HCT116 (cell line): ENCODE measurements at regions not wholly inside any gene's neighbourhood (a gene's known extent, or its start where the extent isn't known, plus 50 kb on each side); places are given as distances from the start of the nearest gene placed in this dataset.

ENCODE experiments used
- CEBPB ChIP-seq: IDR thresholded peaks from 2 replicates; pipeline ENCODE4 v1.6.1; 2012; ENCODE audit warnings: low read depth
- ELF1 ChIP-seq: IDR thresholded peaks from 2 replicates; pipeline ENCODE4 v1.6.1; 2012; ENCODE audit warnings: low read depth, borderline replicate concordance
- EZH2 ChIP-seq: fragments of 200-600 bp; sonication (generic); IDR thresholded peaks from 2 replicates; pipeline ENCODE4 v1.6.1; 2017; ENCODE audit warnings: antibody characterized with exemption, mixed run types
- EZH2phosphoT487 ChIP-seq: fragments of 200-600 bp; IDR thresholded peaks from 2 replicates; pipeline ENCODE4 v1.6.1; 2018; ENCODE audit warnings: antibody characterized with exemption, borderline replicate concordance
- POLR2A ChIP-seq: IDR thresholded peaks from 2 replicates; pipeline ENCODE4 v1.7.0; 2011; ENCODE audit warnings: borderline replicate concordance; ENCODE audit not compliant: insufficient read depth, insufficient read length; ENCODE audit errors: extremely low read depth
- RAD21 ChIP-seq: IDR thresholded peaks from 2 replicates; pipeline ENCODE4 v1.6.1; 2012; ENCODE audit warnings: low read depth, mild to moderate bottlenecking
- SIN3A ChIP-seq: IDR thresholded peaks from 2 replicates; pipeline ENCODE4 v1.6.1; 2012; ENCODE audit warnings: low read depth
- SRF ChIP-seq: IDR thresholded peaks from 2 replicates; pipeline ENCODE4 v1.6.1; 2012; ENCODE audit warnings: low read depth
- ZNF274 ChIP-seq: fragments of 200-500 bp; sonication (Bioruptor generic); IDR thresholded peaks from 2 replicates; pipeline ENCODE4 v1.6.1; 2014; ENCODE audit warnings: mild to moderate bottlenecking, low read depth, low read length, inconsistent platforms
- TF ChIP-seq, protein P1 (sequence below), 3 experiments: fragments of 200-600 bp in 1 of 3; sonication (generic) in 1 of 3; IDR thresholded peaks in 2 of 3; conservative IDR thresholded peaks in 1 of 3; 2 replicates each; pipeline ENCODE4 v1.5.1; 2012 to 2017; ENCODE audit warnings: low read depth in 2 of 3, low read length in 2 of 3, antibody characterized with exemption in 1 of 3, borderline replicate concordance in 1 of 3, control low read depth in 1 of 3, mild to moderate bottlenecking in 1 of 3, mixed read lengths in 1 of 3, mixed run types in 1 of 3, moderate library complexity in 1 of 3; ENCODE audit not compliant: insufficient read depth in 1 of 3
- TF ChIP-seq, protein P2 (sequence below): IDR thresholded peaks from 2 replicates; pipeline ENCODE4 v1.6.1; 2012

DNA sequence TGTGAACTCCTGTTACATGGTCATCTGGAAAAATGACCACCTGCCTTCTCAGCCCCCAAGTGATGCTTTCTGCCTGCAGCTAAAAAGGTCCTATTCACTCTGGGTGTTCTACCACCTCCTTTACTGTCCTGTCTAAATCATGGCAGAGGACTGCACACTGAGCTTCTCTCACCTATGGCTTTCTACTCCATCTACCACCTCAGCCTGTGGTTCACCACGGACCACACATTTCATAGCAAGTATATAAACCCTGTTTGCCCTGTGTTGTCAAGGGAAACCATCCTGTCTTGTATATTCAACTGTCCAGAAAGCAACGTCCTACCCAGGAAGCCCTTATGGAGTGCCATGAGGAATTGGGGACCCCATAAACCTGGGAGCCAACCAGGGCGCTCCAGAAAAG is 167.4 kb upstream of the ITGA1 start:
- TF ChIP-seq, protein P1, sequence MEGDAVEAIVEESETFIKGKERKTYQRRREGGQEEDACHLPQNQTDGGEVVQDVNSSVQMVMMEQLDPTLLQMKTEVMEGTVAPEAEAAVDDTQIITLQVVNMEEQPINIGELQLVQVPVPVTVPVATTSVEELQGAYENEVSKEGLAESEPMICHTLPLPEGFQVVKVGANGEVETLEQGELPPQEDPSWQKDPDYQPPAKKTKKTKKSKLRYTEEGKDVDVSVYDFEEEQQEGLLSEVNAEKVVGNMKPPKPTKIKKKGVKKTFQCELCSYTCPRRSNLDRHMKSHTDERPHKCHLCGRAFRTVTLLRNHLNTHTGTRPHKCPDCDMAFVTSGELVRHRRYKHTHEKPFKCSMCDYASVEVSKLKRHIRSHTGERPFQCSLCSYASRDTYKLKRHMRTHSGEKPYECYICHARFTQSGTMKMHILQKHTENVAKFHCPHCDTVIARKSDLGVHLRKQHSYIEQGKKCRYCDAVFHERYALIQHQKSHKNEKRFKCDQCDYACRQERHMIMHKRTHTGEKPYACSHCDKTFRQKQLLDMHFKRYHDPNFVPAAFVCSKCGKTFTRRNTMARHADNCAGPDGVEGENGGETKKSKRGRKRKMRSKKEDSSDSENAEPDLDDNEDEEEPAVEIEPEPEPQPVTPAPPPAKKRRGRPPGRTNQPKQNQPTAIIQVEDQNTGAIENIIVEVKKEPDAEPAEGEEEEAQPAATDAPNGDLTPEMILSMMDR (IDR thresholded peaks at IDR 0.05 in 2 of 3, conservative IDR thresholded peaks at IDR 0.05 in 1 of 3; ENCODE audit: borderline replicate concordance in 1 of 3, insufficient read depth in 1 of 3, low read depth in 2 of 3, low read length in 2 of 3), result no peak
- TF ChIP-seq SRF (no peak), RAD21 (no peak), EZH2 (no peak), ELF1 (no peak), CEBPB (no peak), EZH2phosphoT487 (no peak), ZNF274 (no peak), SIN3A (no peak), POLR2A (no peak)
- TF ChIP-seq, protein P2, sequence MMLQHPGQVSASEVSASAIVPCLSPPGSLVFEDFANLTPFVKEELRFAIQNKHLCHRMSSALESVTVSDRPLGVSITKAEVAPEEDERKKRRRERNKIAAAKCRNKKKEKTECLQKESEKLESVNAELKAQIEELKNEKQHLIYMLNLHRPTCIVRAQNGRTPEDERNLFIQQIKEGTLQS, result no peak
